SU-DHL-6 (cell line): ENCODE measurements at regions not wholly inside any gene's neighbourhood (a gene's known extent, or its start where the extent isn't known, plus 50 kb on each side); places are given as distances from the start of the nearest gene placed in this dataset.

ENCODE experiments used
- H2AFZ ChIP-seq: fragments of 200-600 bp; sonication (generic); 2 replicates; pipeline ENCODE4 v1.6.1; 2014; ENCODE audit warnings: low read depth, mild to moderate bottlenecking, moderate library complexity, mixed read lengths, antibody characterized with exemption, low read length; ENCODE audit not compliant: severe bottlenecking
- H3F3A ChIP-seq: fragments of 200-600 bp; shearing (Covaris generic); 2 replicates; pipeline ENCODE4 v1.6.0; 2016; ENCODE audit warnings: antibody characterized with exemption, mild to moderate bottlenecking; ENCODE audit not compliant: insufficient read depth
- H3K27ac ChIP-seq: fragments of 200-600 bp; sonication (generic); 2 replicates; pipeline ENCODE4 v1.5.1; 2016; ENCODE audit warnings: low read depth, mild to moderate bottlenecking, low read length, moderate library complexity, mixed read lengths
- H3K27me3 ChIP-seq: fragments of 200-600 bp; sonication (generic), shearing (Covaris generic); 2 replicates; pipeline ENCODE4 v1.6.0; 2014; ENCODE audit warnings: mild to moderate bottlenecking, low read length
- H3K36me3 ChIP-seq: fragments of 200-600 bp; sonication (generic); 2 replicates; pipeline ENCODE4 v1.6.1; 2014; ENCODE audit warnings: mild to moderate bottlenecking, low read length, mixed read lengths
- H3K4me2 ChIP-seq: fragments of 300-600, 200-600 bp; shearing (Covaris generic), sonication (generic); 2 replicates; pipeline ENCODE4 v1.6.0; 2014; ENCODE audit warnings: low read length, low read depth, mild to moderate bottlenecking; ENCODE audit not compliant: poor library complexity, severe bottlenecking
- H3K4me3 ChIP-seq: fragments of 200-600 bp; sonication (generic); 2 replicates; pipeline ENCODE4 v1.5.1; 2014; ENCODE audit warnings: antibody characterized with exemption, low read length, mild to moderate bottlenecking, mixed read lengths; ENCODE audit not compliant: insufficient read depth, poor library complexity, severe bottlenecking
- H3K79me2 ChIP-seq: fragments of 200-600 bp; sonication (generic); 2 replicates; pipeline ENCODE4 v1.6.1; 2014; ENCODE audit warnings: mild to moderate bottlenecking, low read length, moderate library complexity; ENCODE audit not compliant: insufficient read depth
- H3K9ac ChIP-seq: fragments of 200-600 bp; sonication (generic); 2 replicates; pipeline ENCODE4 v1.7.0; 2014; ENCODE audit warnings: mild to moderate bottlenecking, low read length
- H3K9me2 ChIP-seq: fragments of 200-600 bp; sonication (generic); replicated peaks from 2 replicates; pipeline ENCODE4 v1.6.1; 2014; ENCODE audit warnings: low read length; ENCODE audit not compliant: insufficient read depth
- H3K9me3 ChIP-seq: fragments of 200-600 bp; sonication (generic); 2 replicates; pipeline ENCODE4 v1.6.1; 2014; ENCODE audit warnings: low read length, mixed read lengths; ENCODE audit not compliant: insufficient read depth
- H4K20me1 ChIP-seq: fragments of 200-600 bp; sonication (generic); 2 replicates; pipeline ENCODE4 v1.6.1; 2014; ENCODE audit warnings: low read depth, mild to moderate bottlenecking, antibody characterized with exemption, low read length, moderate library complexity, mixed read lengths
- CTCF ChIP-seq: fragments of 200-600 bp; sonication (generic); IDR thresholded peaks from one replicate; pipeline ENCODE4 v1.5.1; 2017; ENCODE audit warnings: antibody characterized with exemption, mild to moderate bottlenecking, low read length, moderate library complexity; ENCODE audit not compliant: insufficient read depth, poor library complexity, severe bottlenecking
- EZH2phosphoT487 ChIP-seq: fragments of 200-600 bp; sonication (generic), shearing (Covaris generic); conservative IDR thresholded peaks from 2 replicates; pipeline ENCODE4 v1.6.1; 2018; ENCODE audit warnings: mild to moderate bottlenecking, antibody characterized with exemption, low read length, moderate library complexity, mixed read lengths

GRCh38 chr2:121002597-121002996, 266.9 kb downstream of the GLI2 start:
- Histone ChIP-seq H3K27ac (no peak overlapping the region), H4K20me1 (no peaks in the 10 kb centered on the region), H3K36me3 (no peaks in the 10 kb centered on the region), H3K27me3 (no peaks in the 10 kb centered on the region), H3K9me3 (no peaks in the 10 kb centered on the region), H3K4me2 (no peak overlapping the region), H3F3A (no peaks in the 10 kb centered on the region), H3K9ac (no peak overlapping the region), H2AFZ (no peak overlapping the region), H3K9me2 (no peaks in the 10 kb centered on the region), H3K4me3 (no peak overlapping the region), H3K79me2 (no peaks in the 10 kb centered on the region)
- TF ChIP-seq CTCF (no peak), EZH2phosphoT487 (no peak)

- Histone ChIP-seq H3K9ac (no peak overlapping the region), H3K36me3 (no peaks in the 10 kb centered on the region), H3K4me3 (no peak overlapping the region), H3K9me3 (no peaks in the 10 kb centered on the region), H3K9me2 (no peaks in the 10 kb centered on the region), H3K27ac (no peak overlapping the region), H3K27me3 (no peaks in the 10 kb centered on the region), H4K20me1 (no peaks in the 10 kb centered on the region), H3K4me2 (no peak overlapping the region), H3K79me2 (no peaks in the 10 kb centered on the region), H3F3A (no peaks in the 10 kb centered on the region), H2AFZ (no peak overlapping the region)
- TF ChIP-seq EZH2phosphoT487 (no peak), CTCF (no peak)
Observed at GRCh38 chr2:121003391-121003790, 267.7 kb downstream of the GLI2 start.

- H3K79me2 ChIP-seq, result no peaks in the 10 kb centered on the region
- H3K9me2 ChIP-seq, result no peaks in the 10 kb centered on the region
- no peak for TF ChIP-seq CTCF
- no peak for TF ChIP-seq EZH2phosphoT487
- no peak overlapping the region for H3K4me2 ChIP-seq
- no peak overlapping the region for H2AFZ ChIP-seq
- no peak overlapping the region for H3K9ac ChIP-seq
- H3K36me3 ChIP-seq, result no peaks in the 10 kb centered on the region
- no peaks in the 10 kb centered on the region for H3F3A ChIP-seq
- 0 out of 2 replicates have a peak, but pooled peaks cover 3% of the 10 kb centered on the region for H3K27me3 ChIP-seq
- H3K4me3 ChIP-seq, result no peak overlapping the region
- H4K20me1 ChIP-seq, result no peaks in the 10 kb centered on the region
- H3K27ac ChIP-seq, result no peak overlapping the region
- no peaks in the 10 kb centered on the region for H3K9me3 ChIP-seq
Observed at GRCh38 chr2:121004359-121004758, 268.7 kb downstream of the GLI2 start.
